Adrenal gland (tissue), 5 donors: ENCODE measurements at regions not wholly inside any gene's neighbourhood (a gene's known extent, or its start where the extent isn't known, plus 50 kb on each side); places are given as distances from the start of the nearest gene placed in this dataset.

ENCODE experiments used
- CTCF ChIP-seq, 6 experiments: fragments of 450-650 bp in 4 of 6; fragments of 200-600 bp in 2 of 6; sonication (generic) in 1 of 6; IDR thresholded peaks; 1 replicate in 5 of 6; 2 replicates in 1 of 6; pipeline versions ENCODE4 v1.5.1 to v1.8.0; 2016 to 2021; ENCODE audit warnings: antibody characterized with exemption in 6 of 6, mild to moderate bottlenecking in 2 of 6, moderate library complexity in 1 of 6
- POLR2A ChIP-seq, 2 donors: fragments of 450-650 bp; IDR thresholded peaks; one replicate each; pipeline ENCODE4 v1.6.1; 2017; ENCODE audit warnings: antibody characterized with exemption in 2 of 2, mild to moderate bottlenecking in 2 of 2, moderate library complexity in 1 of 2
- donor health status: DM: no; HTN: no; CAD: no.

DNA sequence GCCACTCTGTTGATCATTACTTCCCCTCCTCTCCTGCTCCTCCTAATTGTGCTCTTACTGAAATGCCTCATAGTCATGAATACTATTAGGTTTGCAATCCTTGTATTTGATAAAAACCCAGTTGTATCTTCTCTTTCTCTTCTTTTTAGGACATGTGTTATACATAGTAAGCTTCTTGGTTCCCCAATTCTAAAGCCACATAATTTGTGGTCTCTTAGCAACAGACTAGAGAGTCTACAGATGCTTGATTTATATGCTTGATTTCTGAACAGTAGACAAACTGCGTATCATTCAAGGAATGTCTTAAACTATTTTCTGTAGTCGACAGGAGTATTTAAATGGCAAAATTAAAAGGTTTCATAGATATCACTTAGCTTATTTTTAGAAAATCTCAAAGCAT, 1598.9 kb downstream of the PLA2G4A start:
- TF ChIP-seq CTCF (IDR thresholded peaks at IDR 0.05) (no peak), POLR2A (IDR thresholded peaks at IDR 0.05) (no peak)
